HG03378 (cell line): ENCODE measurements at regions not wholly inside any gene's neighbourhood (a gene's known extent, or its start where the extent isn't known, plus 50 kb on each side); places are given as distances from the start of the nearest gene placed in this dataset.

Source experiments
- ATAC-seq: cut with Tn5 transposase; IDR thresholded peaks from one replicate; pipeline ENCODE4 v1.9.1; 2021; ENCODE audit warnings: mild to moderate bottlenecking, moderate library complexity; ENCODE audit not compliant: unreplicated experiment

GRCh38 chr3:59268170-59268569, 218.3 kb upstream of the CFAP20DC start:
- no peak for ATAC-seq

- no peak for ATAC-seq
Observed at GRCh38 chr3:59267021-59267420, 217.2 kb upstream of the CFAP20DC start.

GRCh38 chr3:59266551-59266950, 216.7 kb upstream of the CFAP20DC start:
- ATAC-seq, result no peak

GRCh38 chr3:59265566-59265965, 215.7 kb upstream of the CFAP20DC start:
- ATAC-seq, result no peak

- ATAC-seq, result no peak
Observed at GRCh38 chr3:59264366-59264765, 214.5 kb upstream of the CFAP20DC start.

- ATAC-seq, result no peak
Observed at GRCh38 chr3:59263152-59263551, 213.3 kb upstream of the CFAP20DC start.

- peak; percentile 90 for ATAC-seq
Observed at GRCh38 chr3:59262076-59262498, 212.3 kb upstream of the CFAP20DC start.

GRCh38 chr3:59261009-59261408, 211.2 kb upstream of the CFAP20DC start:
- no peak for ATAC-seq

GRCh38 chr3:59258550-59259260, 208.9 kb upstream of the CFAP20DC start:
- no peak for ATAC-seq

GRCh38 chr3:59257506-59257905, 207.7 kb upstream of the CFAP20DC start:
- ATAC-seq, result no peak

- no peak for ATAC-seq
Observed at GRCh38 chr3:59256230-59256629, 206.4 kb upstream of the CFAP20DC start.

- no peak for ATAC-seq
Observed at GRCh38 chr3:59254976-59255375, 205.2 kb upstream of the CFAP20DC start.

GRCh38 chr3:59254433-59254832, 204.6 kb upstream of the CFAP20DC start:
- no peak for ATAC-seq

- no peak for ATAC-seq
Observed at GRCh38 chr3:59253523-59253922, 203.7 kb upstream of the CFAP20DC start.

- no peak for ATAC-seq
Observed at GRCh38 chr3:59251869-59252268, 202.0 kb upstream of the CFAP20DC start.

- ATAC-seq, result no peak
Observed at GRCh38 chr3:59250600-59250999, 200.8 kb upstream of the CFAP20DC start.

- ATAC-seq, result no peak
Observed at GRCh38 chr3:59249698-59250361, 200.0 kb upstream of the CFAP20DC start.

- ATAC-seq, result no peak
Observed at GRCh38 chr3:59249004-59249403, 199.2 kb upstream of the CFAP20DC start.

- peak; percentile 70 for ATAC-seq
Observed at GRCh38 chr3:59247402-59247841, 197.6 kb upstream of the CFAP20DC start.

- ATAC-seq, result peak; percentile 70
Observed at GRCh38 chr3:59246719-59247401, 197.0 kb upstream of the CFAP20DC start.

- ATAC-seq, result no peak
Observed at GRCh38 chr3:59245859-59246501, 196.2 kb upstream of the CFAP20DC start.
